Loucy (cell line): ENCODE measurements at regions not wholly inside any gene's neighbourhood (a gene's known extent, or its start where the extent isn't known, plus 50 kb on each side); places are given as distances from the start of the nearest gene placed in this dataset.

ENCODE experiments used
- H2AFZ ChIP-seq: fragments of 200-600 bp; sonication (generic); 2 replicates; pipeline ENCODE4 v1.6.0; 2016; ENCODE audit warnings: antibody characterized with exemption, mild to moderate bottlenecking, low read length, moderate library complexity
- H3F3A ChIP-seq: fragments of 200-600 bp; 2 replicates; pipeline ENCODE4 v1.6.0; 2016; ENCODE audit warnings: antibody characterized with exemption, low read depth, mild to moderate bottlenecking
- H3K27me3 ChIP-seq: fragments of 200-600 bp; sonication (generic); 2 replicates; pipeline ENCODE4 v1.6.1; 2014; ENCODE audit warnings: low read length, mild to moderate bottlenecking; ENCODE audit not compliant: insufficient read depth, poor library complexity, severe bottlenecking
- H3K36me3 ChIP-seq: fragments of 200-600 bp; sonication (generic); 2 replicates; pipeline ENCODE4 v1.6.1; 2016; ENCODE audit warnings: low read length; ENCODE audit not compliant: insufficient read depth
- H3K4me1 ChIP-seq: fragments of 200-600 bp; sonication (generic); 2 replicates; pipeline ENCODE4 v1.5.1; 2014; ENCODE audit warnings: low read length, mild to moderate bottlenecking; ENCODE audit not compliant: insufficient read depth, poor library complexity, severe bottlenecking
- H3K4me2 ChIP-seq: fragments of 200-600 bp; sonication (generic); 2 replicates; pipeline ENCODE4 v1.6.0; 2014; ENCODE audit warnings: antibody characterized with exemption, low read length, low read depth, mild to moderate bottlenecking; ENCODE audit not compliant: poor library complexity, severe bottlenecking
- H3K4me3 ChIP-seq: fragments of 200-600 bp; sonication (generic); 2 replicates; pipeline ENCODE4 v1.5.1; 2014; ENCODE audit warnings: low read length, mild to moderate bottlenecking, mixed read lengths; ENCODE audit not compliant: poor library complexity, severe bottlenecking
- H3K79me2 ChIP-seq: fragments of 200-600 bp; sonication (generic); 2 replicates; pipeline ENCODE4 v1.6.1; 2014; ENCODE audit warnings: low read length; ENCODE audit not compliant: insufficient read depth
- H3K9ac ChIP-seq: fragments of 200-600 bp; sonication (generic); 2 replicates; pipeline ENCODE4 v1.6.0; 2014; ENCODE audit warnings: mild to moderate bottlenecking, low read depth, low read length, moderate library complexity; ENCODE audit not compliant: poor library complexity, severe bottlenecking
- H3K9me2 ChIP-seq: fragments of 200-600 bp; sonication (generic); replicated peaks from 2 replicates; pipeline ENCODE4 v1.6.1; 2016; ENCODE audit warnings: low read depth, low read length, mixed read lengths
- H3K9me3 ChIP-seq: fragments of 200-600 bp; sonication (generic); 2 replicates; pipeline ENCODE4 v1.6.1; 2014; ENCODE audit warnings: mild to moderate bottlenecking, antibody characterized with exemption, low read length, low read depth; ENCODE audit not compliant: insufficient read depth
- H4K20me1 ChIP-seq: fragments of 200-600 bp; sonication (generic); 2 replicates; pipeline ENCODE4 v1.6.0; 2014; ENCODE audit warnings: antibody characterized with exemption, low read length, mild to moderate bottlenecking; ENCODE audit not compliant: insufficient read depth, poor library complexity, severe bottlenecking
- CTCF ChIP-seq: fragments of 200-600 bp; sonication (generic); conservative IDR thresholded peaks from 2 replicates; pipeline ENCODE4 v1.5.1; 2014; ENCODE audit warnings: mild to moderate bottlenecking, antibody characterized with exemption, low read length
- EZH2phosphoT487 ChIP-seq: fragments of 200-600 bp; IDR thresholded peaks from 2 replicates; pipeline ENCODE4 v1.6.1; 2018; ENCODE audit warnings: antibody characterized with exemption, mild to moderate bottlenecking, moderate library complexity, borderline replicate concordance

DNA sequence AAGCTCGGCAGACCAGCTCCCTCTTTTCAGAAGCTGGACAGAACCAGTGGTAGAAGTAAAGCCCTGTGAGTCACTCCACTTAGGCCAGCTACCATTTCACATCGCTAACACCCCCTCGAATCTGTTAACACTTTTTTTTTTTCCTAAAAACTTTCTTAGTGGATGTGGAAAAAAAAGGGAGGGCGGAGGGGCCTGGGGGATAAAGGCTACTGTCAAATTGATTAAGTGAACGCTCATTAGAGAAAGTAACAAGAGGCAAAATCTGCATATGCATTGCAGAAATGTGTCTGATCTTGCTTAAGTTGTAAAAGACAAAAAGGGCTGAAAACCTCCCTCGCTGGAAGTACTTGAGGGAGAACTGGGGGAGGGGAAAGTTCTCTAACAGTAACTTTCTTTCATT lies 86.6 kb upstream of the OTX2 start:
- no peaks in the 10 kb centered on the region for H3K4me1 ChIP-seq
- no peak overlapping the region for H2AFZ ChIP-seq
- H3K4me2 ChIP-seq: no peak overlapping the region
- no peak overlapping the region for H3K9ac ChIP-seq
- no peaks in the 10 kb centered on the region for H4K20me1 ChIP-seq
- no peaks in the 10 kb centered on the region for H3K9me2 ChIP-seq
- no peaks in the 10 kb centered on the region for H3K9me3 ChIP-seq
- H3K4me3 ChIP-seq: no peak overlapping the region
- H3K27me3 ChIP-seq: no peaks in the 10 kb centered on the region
- H3F3A ChIP-seq: no peaks in the 10 kb centered on the region
- H3K79me2 ChIP-seq: no peaks in the 10 kb centered on the region
- H3K36me3 ChIP-seq: no peaks in the 10 kb centered on the region
- no peak for TF ChIP-seq EZH2phosphoT487
- TF ChIP-seq CTCF: no peak

GRCh38 chr14:56896231-56896630 lies 86.0 kb upstream of the OTX2 start:
- Histone ChIP-seq H3K27me3 (no peaks in the 10 kb centered on the region), H3K4me1 (no peaks in the 10 kb centered on the region)

GRCh38 chr14:56895154-56895553 lies 84.9 kb upstream of the OTX2 start:
- Histone ChIP-seq H3K27me3 (no peaks in the 10 kb centered on the region), H3K9me2 (no peaks in the 10 kb centered on the region), H3K4me3 (no peak overlapping the region), H3F3A (no peaks in the 10 kb centered on the region), H3K9ac (no peak overlapping the region), H3K9me3 (no peaks in the 10 kb centered on the region), H2AFZ (no peak overlapping the region), H3K79me2 (no peaks in the 10 kb centered on the region), H3K4me2 (no peak overlapping the region), H3K36me3 (no peaks in the 10 kb centered on the region), H3K4me1 (no peaks in the 10 kb centered on the region), H4K20me1 (no peaks in the 10 kb centered on the region)
- TF ChIP-seq CTCF (no peak), EZH2phosphoT487 (no peak)

More at GRCh38 chr14:56896231-56896630, 86.0 kb upstream of the OTX2 start:
- Histone ChIP-seq H3K4me3 (no peak overlapping the region), H3K9me2 (no peaks in the 10 kb centered on the region), H4K20me1 (no peaks in the 10 kb centered on the region), H3K79me2 (no peaks in the 10 kb centered on the region), H3F3A (no peaks in the 10 kb centered on the region), H2AFZ (no peak overlapping the region), H3K9ac (no peak overlapping the region), H3K4me2 (no peak overlapping the region), H3K36me3 (no peaks in the 10 kb centered on the region), H3K9me3 (no peaks in the 10 kb centered on the region)
- no peak for TF ChIP-seq EZH2phosphoT487
- TF ChIP-seq CTCF: no peak
